ENCODE measurements at regions not wholly inside any gene's neighbourhood (a gene's known extent, or its start where the extent isn't known, plus 50 kb on each side); places are given as distances from the start of the nearest gene placed in this dataset.

GRCh38 chr11:97938789-97939188 lies 1082.0 kb upstream of the CNTN5 start:
- Histone ChIP-seq H3K36me3 (ENCODE audit: control insufficient read depth in 2 of 2, insufficient read depth in 2 of 2, low read length in 1 of 2) (no peaks in the 10 kb centered on the region), H3K27me3 (replicated peaks in 1 of 2; ENCODE audit: control insufficient read depth in 2 of 2, insufficient read depth in 2 of 2, low read length in 1 of 2) (no peaks in the 10 kb centered on the region), H3K4me3 (no peak overlapping the region), H2AFZ (ENCODE audit: control insufficient read depth, low read depth, low read length) (no peak overlapping the region), H3K79me2 (ENCODE audit: control insufficient read depth, insufficient read depth, low read length) (no peaks in the 10 kb centered on the region), H4K20me1 (ENCODE audit: control insufficient read depth, insufficient read depth) (no peaks in the 10 kb centered on the region), H3K4me2 (ENCODE audit: control insufficient read depth, insufficient read depth) (no peak overlapping the region), H3K27ac (ENCODE audit: control insufficient read depth, insufficient read depth) (no peak overlapping the region), H3K9me3 (replicated peaks; ENCODE audit: control insufficient read depth, insufficient read depth, low read length) (no peaks in the 10 kb centered on the region), H3K4me1 (ENCODE audit: control insufficient read depth, insufficient read depth, low read length) (no peaks in the 10 kb centered on the region), H3K9ac (ENCODE audit: control insufficient read depth, insufficient read depth, low read length) (no peak overlapping the region)
- ChIA-PET SMC1A (ENCODE audit: uncharacterized antibody, unreplicated experiment) (interaction anchor here (0.8 kb wide), 1 partner anchor 99 kb away, joined by 3 read pairs; no protein-coding TSS in a partner anchor), POLR2A (no interaction called here), RAD21 (ENCODE audit: unreplicated experiment) (no interaction called here), CTCF (no interaction called here)
- DNase-seq (ENCODE audit: low read depth, low spot score), result no peak
- in situ Hi-C loops (cut with MboI), result no loop called here
- no peak for FAIRE-seq
- TF ChIP-seq PAX5 (IDR thresholded peaks at IDR 0.05; ENCODE audit: borderline replicate concordance, low read depth, low read length) (no peak), SRF (IDR thresholded peaks at IDR 0.05; ENCODE audit: low read depth in 2 of 2, low read length in 2 of 2) (no peak), ZNF24 (IDR thresholded peaks at IDR 0.05) (no peak), ZNF622 (IDR thresholded peaks at IDR 0.05) (no peak), TAF1 (IDR thresholded peaks at IDR 0.05; ENCODE audit: borderline replicate concordance, low read depth, low read length) (no peak), RELA (IDR thresholded peaks at IDR 0.05; ENCODE audit: borderline replicate concordance, partially characterized antibody) (no peak), NBN (IDR thresholded peaks at IDR 0.05) (no peak), FOXK2 (IDR thresholded peaks at IDR 0.05) (no peak), KAT2A (conservative IDR thresholded peaks at IDR 0.05; ENCODE audit: control insufficient read depth, low read depth, low read length) (no peak), TCF12 (IDR thresholded peaks at IDR 0.05; ENCODE audit: low read depth, low read length) (no peak), NFXL1 (IDR thresholded peaks at IDR 0.05; ENCODE audit: borderline replicate concordance) (no peak), NFIC (IDR thresholded peaks at IDR 0.05; ENCODE audit: low read depth, low read length) (no peak), ZNF592 (IDR thresholded peaks at IDR 0.05) (no peak), SMARCA5 (IDR thresholded peaks at IDR 0.05) (no peak)
- WGBS (ENCODE audit: insufficient coverage, insufficient replicate concordance, low lambda C conversion rate, missing lambda C conversion rate), result 0% methylated on average over 2 of the region's 2 CpGs
- no peak for ATAC-seq
- BruUV-seq (replicated peaks), result no TSS peak
- intact Hi-C loops (cut with micrococcal nuclease; ENCODE audit: unreplicated experiment), result no loop called here

All from GM12878 (cell line).